ENCODE measurements at regions not wholly inside any gene's neighbourhood (a gene's known extent, or its start where the extent isn't known, plus 50 kb on each side); places are given as distances from the start of the nearest gene placed in this dataset.

DNA sequence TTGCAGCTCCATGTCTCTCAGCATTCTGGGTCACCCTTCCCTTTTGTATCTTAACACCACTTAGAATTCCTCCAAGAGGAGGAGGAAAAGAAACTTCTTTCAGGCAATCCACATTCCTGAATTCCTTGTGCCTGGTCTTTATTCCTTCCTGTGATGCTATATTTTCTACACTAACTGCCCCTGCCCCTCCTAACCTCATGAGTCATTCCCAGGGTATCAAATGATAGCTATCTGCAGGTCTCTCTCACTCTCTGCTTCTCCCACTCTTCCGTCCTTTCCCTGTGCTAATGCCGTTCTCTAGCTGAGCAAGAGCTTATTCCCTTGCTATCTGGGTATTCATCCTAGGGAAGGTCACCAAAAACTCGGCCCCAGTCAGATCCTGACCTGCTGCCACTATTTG lies 395.0 kb upstream of the TCF4 start:
- peak overlapping the region; percentile 25; the same call in 1 of the 2 replicates for H3K4me2 ChIP-seq (ENCODE audit: low read depth, low read length)
- H3K4ac ChIP-seq (ENCODE audit: low read depth, low read length), result peak overlapping the region; percentile 12; the same call in 1 of the 2 replicates
- H2AK9ac ChIP-seq (replicated peaks; ENCODE audit: low read depth, low read length, poor library complexity), result no peak overlapping the region
- H3K9ac ChIP-seq (ENCODE audit: low read depth, low read length), result no peak overlapping the region
- no peak overlapping the region for H4K91ac ChIP-seq (ENCODE audit: insufficient read depth, low read depth, low read length)
- peak overlapping the region; percentile 72 for H2AFZ ChIP-seq (replicated peaks; ENCODE audit: low read length, poor library complexity)
- H4K8ac ChIP-seq (ENCODE audit: low read depth in 2 of 2, low read length in 2 of 2), result peak overlapping the region in 1 of 2 experiments; percentile 56; a peak in 1 of 4 replicates
- H3K9me3 ChIP-seq (ENCODE audit: control insufficient read depth, insufficient read depth, low read length), result peaks cover 2% of the 10 kb centered on the region; the same call in 1 of the 2 replicates
- H3K36me3 ChIP-seq (ENCODE audit: control insufficient read depth, insufficient read depth, low read length), result no peaks in the 10 kb centered on the region
- dilution Hi-C loops (cut with HindIII; ENCODE audit: low sequenced_read_pairs, unreplicated experiment) (no loop called here), in situ Hi-C loops (cut with MboI; ENCODE audit: low sequenced_read_pairs) (no loop called here), intact Hi-C loops (cut with micrococcal nuclease) (no loop called here)
- peak; percentile 51 for DNase-seq
- H3K18ac ChIP-seq (ENCODE audit: low read depth, low read length), result no peak overlapping the region
- H2BK120ac ChIP-seq (ENCODE audit: low read depth, low read length), result peak overlapping the region; percentile 59
- CTCF ChIA-PET, result no interaction called here
- no peak overlapping the region for H2AK5ac ChIP-seq (ENCODE audit: low read depth, low read length)
- no peaks in the 10 kb centered on the region for H3K9me1 ChIP-seq (ENCODE audit: insufficient read depth, low read length)
- no TSS peak for BruUV-seq (replicated peaks)
- POLR2A ChIA-PET (ENCODE audit: unreplicated experiment), result interaction anchor here (0.6 kb wide), 1 partner anchor 661 kb away, joined by 7 read pairs; no protein-coding TSS in a partner anchor
- H3K4me3 ChIP-seq (ENCODE audit: insufficient read depth, low read depth, low read length), result no peak overlapping the region
- H4K20me1 ChIP-seq (ENCODE audit: insufficient read depth, low read length), result no peaks in the 10 kb centered on the region
- H3K14ac ChIP-seq (replicated peaks; ENCODE audit: low read depth, low read length), result peak overlapping the region; percentile 66
- H2BK20ac ChIP-seq (ENCODE audit: low read depth, low read length), result peak overlapping the region; percentile 73
- H2BK15ac ChIP-seq (ENCODE audit: low read depth, low read length), result no peak overlapping the region
- H3K27me3 ChIP-seq (ENCODE audit: control insufficient read depth, insufficient read depth, low read length), result no peaks in the 10 kb centered on the region
- H2BK5ac ChIP-seq (ENCODE audit: low read depth, low read length, poor library complexity, severe bottlenecking), result no peak overlapping the region
- H4K5ac ChIP-seq (ENCODE audit: low read depth, low read length), result no peak overlapping the region
- no peaks in the 10 kb centered on the region for H3K79me1 ChIP-seq (ENCODE audit: low read depth in 1 of 2, low read length in 2 of 2)
- no peak for TF ChIP-seq RAD21 (IDR thresholded peaks at IDR 0.05; ENCODE audit: low read length)
- TF ChIP-seq FOS (IDR thresholded peaks at IDR 0.05; ENCODE audit: low read depth, low read length), result 0 out of 2 replicates have a peak, but pooled peaks have one; percentile 11
- TF ChIP-seq MAZ (IDR thresholded peaks at IDR 0.05; ENCODE audit: borderline replicate concordance, low read depth, low read length), result no peak
- 86% methylated on average over 1 of the region's 3 CpGs; no CpG with 5 or more reads in 1 of the 2 experiments for WGBS, 2 experiments (ENCODE audit: extremely low coverage in 2 of 2, insufficient read length in 1 of 2)
- H3K56ac ChIP-seq (ENCODE audit: extremely low read depth, insufficient read depth, low read length), result no peak overlapping the region
- peak; percentile 46 for ATAC-seq (ENCODE audit: low read depth)
- H3K23ac ChIP-seq (ENCODE audit: low read depth, low read length), result no peak overlapping the region
- 0 out of 2 replicates have a peak, but pooled peaks cover 2% of the 10 kb centered on the region for H3K4me1 ChIP-seq (ENCODE audit: control insufficient read depth, insufficient read depth, low read length)
- no peak overlapping the region for H3K27ac ChIP-seq (ENCODE audit: insufficient read depth, low read length)

Measured in IMR-90 (cell line).